ENCODE measurements at regions not wholly inside any gene's neighbourhood (a gene's known extent, or its start where the extent isn't known, plus 50 kb on each side); places are given as distances from the start of the nearest gene placed in this dataset.

DNA sequence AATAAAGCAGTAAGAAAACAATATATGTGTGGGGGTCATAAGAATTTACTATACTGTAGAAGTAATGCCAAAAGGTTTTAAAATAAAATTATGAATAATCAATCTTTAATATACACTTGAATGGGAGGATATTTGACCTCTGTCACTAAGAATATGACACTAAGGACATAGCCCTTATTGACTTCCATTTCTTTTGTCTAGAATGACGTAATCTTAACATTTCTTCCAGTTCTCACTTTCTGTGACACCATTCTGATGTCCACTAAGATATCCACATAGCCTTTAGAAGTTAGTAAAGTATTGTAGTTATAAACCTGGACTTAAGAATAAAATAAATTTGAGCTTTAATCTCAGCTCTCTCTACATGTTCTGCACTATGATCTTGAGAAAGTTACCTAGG lies 1050.7 kb downstream of the TLE4 start:
- TF ChIP-seq, protein P1, sequence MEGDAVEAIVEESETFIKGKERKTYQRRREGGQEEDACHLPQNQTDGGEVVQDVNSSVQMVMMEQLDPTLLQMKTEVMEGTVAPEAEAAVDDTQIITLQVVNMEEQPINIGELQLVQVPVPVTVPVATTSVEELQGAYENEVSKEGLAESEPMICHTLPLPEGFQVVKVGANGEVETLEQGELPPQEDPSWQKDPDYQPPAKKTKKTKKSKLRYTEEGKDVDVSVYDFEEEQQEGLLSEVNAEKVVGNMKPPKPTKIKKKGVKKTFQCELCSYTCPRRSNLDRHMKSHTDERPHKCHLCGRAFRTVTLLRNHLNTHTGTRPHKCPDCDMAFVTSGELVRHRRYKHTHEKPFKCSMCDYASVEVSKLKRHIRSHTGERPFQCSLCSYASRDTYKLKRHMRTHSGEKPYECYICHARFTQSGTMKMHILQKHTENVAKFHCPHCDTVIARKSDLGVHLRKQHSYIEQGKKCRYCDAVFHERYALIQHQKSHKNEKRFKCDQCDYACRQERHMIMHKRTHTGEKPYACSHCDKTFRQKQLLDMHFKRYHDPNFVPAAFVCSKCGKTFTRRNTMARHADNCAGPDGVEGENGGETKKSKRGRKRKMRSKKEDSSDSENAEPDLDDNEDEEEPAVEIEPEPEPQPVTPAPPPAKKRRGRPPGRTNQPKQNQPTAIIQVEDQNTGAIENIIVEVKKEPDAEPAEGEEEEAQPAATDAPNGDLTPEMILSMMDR (IDR thresholded peaks at IDR 0.05; ENCODE audit: borderline replicate concordance, control extremely low read depth, extremely low read depth, insufficient read depth, missing control alignments) = no peak
- DNase-seq (ENCODE audit: low spot score) = no peak
- in situ Hi-C loops (cut with MboI; ENCODE audit: low sequenced_read_pairs, unreplicated experiment) = no loop called here

GRCh38 chr9:80619356-80619755 lies 1047.6 kb downstream of the TLE4 start:
- in situ Hi-C loops (cut with MboI; ENCODE audit: low sequenced_read_pairs, unreplicated experiment) = no loop called here
- DNase-seq (ENCODE audit: low spot score) = no peak
- TF ChIP-seq, protein P1 (IDR thresholded peaks at IDR 0.05; ENCODE audit: borderline replicate concordance, control extremely low read depth, extremely low read depth, insufficient read depth, missing control alignments) = no peak

DNA sequence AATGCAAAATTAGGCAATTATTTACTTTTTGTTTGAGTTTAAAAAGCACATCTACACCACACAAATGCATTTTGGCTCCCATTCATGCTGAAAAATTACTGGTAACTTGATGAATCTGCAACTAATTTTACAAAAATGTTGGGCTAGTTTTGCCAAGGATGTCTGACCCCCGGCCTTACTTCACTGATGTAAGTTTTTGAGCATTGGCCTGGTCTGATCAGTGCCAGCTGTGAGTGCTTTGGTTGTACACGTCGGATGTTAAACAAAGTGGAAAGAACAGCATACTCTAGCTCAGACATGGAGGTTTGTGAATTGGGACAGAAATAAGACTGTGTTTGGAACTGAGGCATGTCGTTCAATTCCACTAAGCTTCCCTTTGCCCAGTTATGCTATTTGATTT lies 1044.2 kb downstream of the TLE4 start:
- in situ Hi-C loops (cut with MboI; ENCODE audit: low sequenced_read_pairs, unreplicated experiment) = no loop called here
- no peak for DNase-seq (ENCODE audit: low spot score)
- TF ChIP-seq, protein P1 (IDR thresholded peaks at IDR 0.05; ENCODE audit: borderline replicate concordance, control extremely low read depth, extremely low read depth, insufficient read depth, missing control alignments) = no peak

GRCh38 chr9:80605793-80606192 lies 1034.0 kb downstream of the TLE4 start:
- in situ Hi-C loops (cut with MboI; ENCODE audit: low sequenced_read_pairs, unreplicated experiment) = no loop called here
- TF ChIP-seq, protein P1 (IDR thresholded peaks at IDR 0.05; ENCODE audit: borderline replicate concordance, control extremely low read depth, extremely low read depth, insufficient read depth, missing control alignments) = no peak
- no peak for DNase-seq (ENCODE audit: low spot score)

GRCh38 chr9:80605129-80605528 lies 1033.4 kb downstream of the TLE4 start:
- in situ Hi-C loops (cut with MboI; ENCODE audit: low sequenced_read_pairs, unreplicated experiment) = no loop called here

GRCh38 chr9:80602291-80602690 lies 1030.5 kb downstream of the TLE4 start:
- TF ChIP-seq, protein P1 (IDR thresholded peaks at IDR 0.05; ENCODE audit: borderline replicate concordance, control extremely low read depth, extremely low read depth, insufficient read depth, missing control alignments) = no peak
- in situ Hi-C loops (cut with MboI; ENCODE audit: low sequenced_read_pairs, unreplicated experiment) = no loop called here
- DNase-seq (ENCODE audit: low spot score) = no peak

More at GRCh38 chr9:80605129-80605528, 1033.4 kb downstream of the TLE4 start:
- TF ChIP-seq, protein P1 (IDR thresholded peaks at IDR 0.05; ENCODE audit: borderline replicate concordance, control extremely low read depth, extremely low read depth, insufficient read depth, missing control alignments) = no peak
- DNase-seq (ENCODE audit: low spot score) = no peak

DNA sequence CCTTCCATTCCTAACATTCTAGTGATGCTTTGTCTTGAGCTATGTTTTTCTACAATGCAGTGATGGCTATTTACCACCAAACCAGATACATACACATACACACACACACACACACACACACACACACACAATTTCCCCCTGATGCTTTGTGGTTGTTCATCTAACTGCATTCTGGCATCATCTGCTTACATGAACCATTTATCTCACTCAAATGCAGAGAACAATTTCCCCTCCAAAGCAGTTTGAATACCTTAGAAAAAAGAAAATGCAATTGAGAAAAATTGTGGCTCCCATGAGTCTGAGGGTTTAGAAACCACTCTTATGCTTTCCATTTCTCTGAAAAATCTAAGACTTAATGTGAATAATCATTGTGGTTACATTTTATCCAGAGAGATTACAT lies 1024.8 kb downstream of the TLE4 start:
- in situ Hi-C loops (cut with MboI; ENCODE audit: low sequenced_read_pairs, unreplicated experiment) = no loop called here

More for the DNA sequence above, 1024.8 kb downstream of the TLE4 start:
- no peak for DNase-seq (ENCODE audit: low spot score)
- TF ChIP-seq, protein P1 (IDR thresholded peaks at IDR 0.05; ENCODE audit: borderline replicate concordance, control extremely low read depth, extremely low read depth, insufficient read depth, missing control alignments) = no peak

Data from GM13976 (cell line).